ENCODE measurements at regions not wholly inside any gene's neighbourhood (a gene's known extent, or its start where the extent isn't known, plus 50 kb on each side); places are given as distances from the start of the nearest gene placed in this dataset.
"Not testable (repeated sequence)": the region's sequence is repeated elsewhere in the genome, so short reads cannot be mapped to it uniquely, and the experiment has no call there.

- DNase-seq (ENCODE audit: low spot score): no peak
These were observed 227.0 kb downstream of the ADAMTS15 start for GRCh38 chr11:130675371-130675821.

- DNase-seq (ENCODE audit: low spot score): no peak
These were observed 227.5 kb downstream of the ADAMTS15 start for GRCh38 chr11:130675917-130676316.

- peak; percentile 29 for DNase-seq (ENCODE audit: low spot score)
These were observed 229.2 kb downstream of the ADAMTS15 start for GRCh38 chr11:130677486-130678153.

- DNase-seq (ENCODE audit: low spot score): no peak
These were observed 230.8 kb downstream of the ADAMTS15 start for GRCh38 chr11:130679247-130679646.

GRCh38 chr11:130682471-130682870 is 233.8 kb downstream of the SNX19 start:
- not testable (repeated sequence) for DNase-seq (ENCODE audit: low spot score)

GRCh38 chr11:130689222-130689908 is 226.9 kb downstream of the SNX19 start:
- DNase-seq (ENCODE audit: low spot score): no peak

- DNase-seq (ENCODE audit: low spot score): no peak
These were observed 224.7 kb downstream of the SNX19 start for GRCh38 chr11:130691581-130691980.

- no peak for DNase-seq (ENCODE audit: low spot score)
These were observed 224.1 kb downstream of the SNX19 start for GRCh38 chr11:130692220-130692619.

GRCh38 chr11:130693543-130693942 is 222.7 kb downstream of the SNX19 start:
- no peak for DNase-seq (ENCODE audit: low spot score)

- no peak for DNase-seq (ENCODE audit: low spot score)
These were observed 221.7 kb downstream of the SNX19 start for GRCh38 chr11:130694488-130695045.

GRCh38 chr11:130698174-130698573 is 218.1 kb downstream of the SNX19 start:
- DNase-seq (ENCODE audit: low spot score): no peak

GRCh38 chr11:130699561-130699960 is 216.7 kb downstream of the SNX19 start:
- DNase-seq (ENCODE audit: low spot score): no peak

GRCh38 chr11:130700092-130700491 is 216.2 kb downstream of the SNX19 start:
- DNase-seq (ENCODE audit: low spot score): no peak

- no peak for DNase-seq (ENCODE audit: low spot score)
These were observed 212.6 kb downstream of the SNX19 start for GRCh38 chr11:130703489-130704190.

- DNase-seq (ENCODE audit: low spot score): no peak
These were observed 210.4 kb downstream of the SNX19 start for GRCh38 chr11:130705670-130706421.

- no peak for DNase-seq (ENCODE audit: low spot score)
These were observed 209.7 kb downstream of the SNX19 start for GRCh38 chr11:130706572-130706971.

- DNase-seq (ENCODE audit: low spot score): no peak
These were observed 209.1 kb downstream of the SNX19 start for GRCh38 chr11:130707217-130707616.

GRCh38 chr11:130709531-130709930 is 206.7 kb downstream of the SNX19 start:
- no peak for DNase-seq (ENCODE audit: low spot score)

GRCh38 chr11:130710021-130710420 is 206.3 kb downstream of the SNX19 start:
- no peak for DNase-seq (ENCODE audit: low spot score)

GRCh38 chr11:130710497-130711012 is 205.7 kb downstream of the SNX19 start:
- DNase-seq (ENCODE audit: low spot score): no peak

- peak; percentile 42 for DNase-seq (ENCODE audit: low spot score)
These were observed 205.1 kb downstream of the SNX19 start for GRCh38 chr11:130711193-130711592.

- DNase-seq (ENCODE audit: low spot score): no peak
These were observed 203.8 kb downstream of the SNX19 start for GRCh38 chr11:130712480-130712879.

Measured in iPS-NIHi11 (cell line).